Activated CD4-positive, alpha-beta T cell treated with anti-CD3 and anti-CD28 coated beads for 36 hours (primary cell): ENCODE measurements at regions not wholly inside any gene's neighbourhood (a gene's known extent, or its start where the extent isn't known, plus 50 kb on each side); places are given as distances from the start of the nearest gene placed in this dataset.
A peak's percentile ranks its signal among the peaks of the same experiment; 100 is the strongest.

Experiments used
- ATAC-seq: fragments of 200-7000 bp; cut with Tn5 transposase; one replicate; pipeline ENCODE4 v1.10.0; 2021; ENCODE audit warnings: mild to moderate bottlenecking, moderate library complexity
- CTCF ChIA-PET: fragments of 350-600 bp; sonication (Branson Sonifier 250); formaldehyde crosslinking; loops from one replicate; lab custom pipeline; 2021; ENCODE audit warnings: antibody characterized with exemption; lab: Charles Lee
- POLR2A ChIA-PET: fragments of 350-600 bp; sonication (Branson Sonifier 250); formaldehyde crosslinking; loops from one replicate; lab custom pipeline; 2021; ENCODE audit warnings: antibody characterized with exemption, inconsistent platforms; lab: Charles Lee
- DNase-seq: peaks from one replicate; pipeline ENCODE4 v3.0.0-alpha.2; 2020
- H3K27ac Mint-ChIP-seq: one replicate; pipeline ENCODE4 v1.8.0; 2021; ENCODE audit warnings: mixed read lengths
- H3K27me3 Mint-ChIP-seq: one replicate; pipeline ENCODE4 v1.8.0; 2021; ENCODE audit warnings: mixed read lengths
- H3K36me3 Mint-ChIP-seq: one replicate; pipeline ENCODE4 v1.8.0; 2021; ENCODE audit warnings: low read depth, mixed read lengths
- H3K4me1 Mint-ChIP-seq: one replicate; pipeline ENCODE4 v1.8.0; 2021; ENCODE audit warnings: mixed read lengths
- H3K4me3 Mint-ChIP-seq: one replicate; pipeline ENCODE4 v1.8.0; 2021; ENCODE audit warnings: mild to moderate bottlenecking, moderate library complexity, mixed read lengths
- H3K9me3 Mint-ChIP-seq: one replicate; pipeline ENCODE4 v1.8.0; 2021; ENCODE audit warnings: low read depth, mixed read lengths
- intact Hi-C, 2 experiments: fragments of 100-400 bp; cut with DNase I in 1 of 2; cut with micrococcal nuclease in 1 of 2; formaldehyde crosslinking; loops; one replicate each; pipeline versions ENCODE4 v1.14.2 to v1.15.1; 2022 to 2024; cut with DNase I, micrococcal nuclease

DNA sequence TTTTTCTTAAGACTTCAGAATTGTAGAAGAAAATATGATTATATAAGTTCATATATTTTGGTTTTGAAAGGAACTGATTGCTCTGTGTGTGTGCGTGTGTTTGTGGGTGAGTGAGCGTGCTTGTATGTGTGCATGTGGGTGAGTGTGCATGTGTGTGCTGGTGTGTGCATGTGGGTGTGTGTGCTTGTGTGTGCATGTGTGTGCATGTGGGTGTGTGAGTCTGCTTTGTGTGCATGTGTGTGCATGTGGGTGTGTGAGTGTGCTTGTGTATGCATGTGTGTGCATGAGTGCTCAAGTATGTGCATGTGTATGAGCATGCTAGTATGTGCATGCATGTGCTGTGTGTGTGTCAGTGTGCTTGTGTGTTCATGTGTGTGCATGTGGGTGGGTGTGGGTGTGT is 238.5 kb downstream of the CDC5L start:
- Mint-ChIP-seq H3K36me3 (no peaks in the 10 kb centered on the region), H3K4me1 (peaks cover 17% of the 10 kb centered on the region), H3K27ac (no peak overlapping the region), H3K27me3 (no peaks in the 10 kb centered on the region), H3K4me3 (no peak overlapping the region), H3K9me3 (no peaks in the 10 kb centered on the region)
- ChIA-PET POLR2A (no interaction called here), CTCF (no interaction called here)
- no peak for ATAC-seq
- intact Hi-C loops: loop anchor here in 1 of 2 experiments (10.0 kb wide), 1 partner anchor 151 kb away; no protein-coding TSS in a partner anchor
- DNase-seq: no peak

DNA sequence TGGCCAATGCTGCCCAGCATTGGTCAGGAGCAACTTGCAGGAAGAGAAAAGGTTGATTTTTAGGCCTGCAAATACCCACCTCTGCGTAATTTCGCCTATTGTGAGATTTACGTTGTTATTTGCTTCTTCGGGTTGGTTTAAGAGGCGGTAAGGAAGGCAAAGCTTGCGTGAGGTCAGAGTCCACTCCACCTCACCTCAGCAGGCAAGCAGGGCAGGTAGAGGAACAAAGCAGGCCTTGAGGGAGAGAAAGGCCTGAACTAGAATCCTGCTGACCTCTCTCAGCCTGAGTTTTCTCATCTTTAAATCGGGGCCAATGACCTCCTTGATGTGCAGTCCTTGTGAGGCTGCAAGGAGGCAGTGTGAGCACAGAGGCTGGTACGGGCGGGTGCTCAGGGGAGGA is 239.1 kb downstream of the CDC5L start:
- H3K9me3 Mint-ChIP-seq: no peaks in the 10 kb centered on the region
- H3K36me3 Mint-ChIP-seq: no peaks in the 10 kb centered on the region
- H3K27me3 Mint-ChIP-seq: no peaks in the 10 kb centered on the region
- H3K4me1 Mint-ChIP-seq: peaks cover 17% of the 10 kb centered on the region
- H3K4me3 Mint-ChIP-seq: no peak overlapping the region
- intact Hi-C loops: loop anchor here in 1 of 2 experiments (10.0 kb wide), 1 partner anchor 152 kb away; no protein-coding TSS in a partner anchor
- ATAC-seq: no peak
- ChIA-PET POLR2A (no interaction called here), CTCF (no interaction called here)
- no peak for DNase-seq
- H3K27ac Mint-ChIP-seq: no peak overlapping the region

DNA sequence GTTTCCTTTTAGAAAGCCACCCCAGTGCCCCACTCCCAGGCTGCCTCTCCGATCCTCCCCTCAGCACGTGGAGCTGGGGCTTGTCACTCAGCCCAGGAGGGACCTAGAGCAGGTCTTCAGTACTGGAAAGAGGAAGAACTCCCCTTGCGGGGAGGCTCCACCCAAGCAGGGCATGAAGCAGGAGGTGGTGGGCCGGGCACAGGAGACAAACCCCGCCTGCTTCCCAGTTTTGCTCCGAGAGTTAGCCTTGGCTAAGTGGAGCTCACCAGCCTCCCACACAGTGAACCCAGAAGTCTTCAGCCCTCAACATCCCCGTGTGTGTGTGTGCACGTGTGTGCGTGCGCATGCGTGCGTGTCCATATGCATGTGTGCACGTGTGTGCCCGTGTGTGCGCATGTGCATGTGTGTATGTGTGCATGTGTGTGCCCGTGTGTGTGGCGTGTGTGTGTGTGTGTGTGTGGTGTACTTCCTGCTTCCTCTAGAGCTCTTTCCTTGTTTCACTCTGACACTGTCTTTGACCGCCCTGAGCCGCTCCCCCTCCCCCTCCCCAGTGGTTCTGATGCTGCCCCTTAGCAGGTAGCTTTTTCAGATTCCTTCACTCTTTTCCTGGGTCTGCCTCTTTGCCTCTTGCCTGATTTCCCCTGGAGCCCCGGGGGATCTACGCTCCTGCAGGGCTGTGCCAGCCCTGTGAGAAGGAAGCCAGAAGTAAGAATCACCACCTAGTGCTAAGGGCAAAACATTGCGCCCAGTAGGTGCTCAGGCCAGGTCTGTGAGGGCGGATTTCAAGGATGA is 239.8 kb downstream of the CDC5L start:
- no peaks in the 10 kb centered on the region for H3K27me3 Mint-ChIP-seq
- H3K4me3 Mint-ChIP-seq: no peak overlapping the region
- peak overlapping the region; percentile 44 for H3K27ac Mint-ChIP-seq
- ATAC-seq (peak; percentile 63), DNase-seq (peak; percentile 43)
- no peaks in the 10 kb centered on the region for H3K9me3 Mint-ChIP-seq
- intact Hi-C loops: loop anchor here in 1 of 2 experiments (10.0 kb wide), 1 partner anchor 152 kb away; no protein-coding TSS in a partner anchor
- H3K36me3 Mint-ChIP-seq: no peaks in the 10 kb centered on the region
- peaks cover 17% of the 10 kb centered on the region for H3K4me1 Mint-ChIP-seq
- ChIA-PET POLR2A (no interaction called here), CTCF (no interaction called here)

DNA sequence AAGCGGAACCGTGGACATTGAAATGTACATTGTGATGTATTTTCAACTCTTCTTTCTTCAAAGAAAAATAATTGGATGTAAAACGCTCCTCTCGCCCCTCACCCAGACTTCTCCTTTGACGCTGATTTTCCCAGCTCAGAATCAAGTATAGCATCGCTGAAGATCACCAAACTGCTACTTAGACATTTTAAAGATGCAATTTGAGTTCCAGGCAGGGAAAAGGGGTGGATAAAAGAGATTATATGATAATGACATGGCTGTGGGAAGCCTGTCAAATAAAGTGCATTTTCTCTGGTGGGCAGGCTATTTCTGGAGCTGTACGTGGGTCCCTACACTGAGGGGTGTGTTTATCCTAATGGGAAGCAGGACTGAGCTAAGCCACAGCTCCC is 240.4 kb downstream of the CDC5L start:
- H3K4me3 Mint-ChIP-seq: no peak overlapping the region
- ATAC-seq (no peak), DNase-seq (no peak)
- intact Hi-C loops: loop anchor here in 1 of 2 experiments (10.0 kb wide), 1 partner anchor 153 kb away; no protein-coding TSS in a partner anchor
- peaks cover 17% of the 10 kb centered on the region for H3K4me1 Mint-ChIP-seq
- H3K27me3 Mint-ChIP-seq: no peaks in the 10 kb centered on the region
- POLR2A ChIA-PET: no interaction called here
- CTCF ChIA-PET: no interaction called here
- no peaks in the 10 kb centered on the region for H3K36me3 Mint-ChIP-seq
- H3K9me3 Mint-ChIP-seq: no peaks in the 10 kb centered on the region
- no peak overlapping the region for H3K27ac Mint-ChIP-seq

DNA sequence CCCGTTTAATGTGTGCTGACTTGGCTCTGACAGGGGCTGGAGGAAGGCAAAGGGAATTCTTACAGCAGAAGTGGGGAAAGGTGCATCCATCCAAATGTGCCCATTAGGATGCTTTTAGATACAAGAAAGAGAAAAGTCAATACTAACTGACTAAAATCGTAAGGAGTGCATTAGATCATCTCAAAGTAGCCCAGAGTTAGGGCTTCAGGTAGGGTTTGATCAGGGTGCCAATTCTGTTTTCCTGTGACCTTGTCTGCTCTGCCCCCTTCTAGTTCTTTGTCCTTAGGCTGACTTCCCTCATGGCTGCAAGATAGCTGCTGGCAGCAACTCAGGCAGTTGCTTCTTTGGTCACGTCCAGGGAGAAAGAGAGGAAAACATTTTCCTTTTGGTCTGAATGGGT is 240.8 kb downstream of the CDC5L start:
- peaks cover 17% of the 10 kb centered on the region for H3K4me1 Mint-ChIP-seq
- POLR2A ChIA-PET: no interaction called here
- intact Hi-C loops: loop anchor here in 1 of 2 experiments (10.0 kb wide), 1 partner anchor 154 kb away; no protein-coding TSS in a partner anchor

DNA sequence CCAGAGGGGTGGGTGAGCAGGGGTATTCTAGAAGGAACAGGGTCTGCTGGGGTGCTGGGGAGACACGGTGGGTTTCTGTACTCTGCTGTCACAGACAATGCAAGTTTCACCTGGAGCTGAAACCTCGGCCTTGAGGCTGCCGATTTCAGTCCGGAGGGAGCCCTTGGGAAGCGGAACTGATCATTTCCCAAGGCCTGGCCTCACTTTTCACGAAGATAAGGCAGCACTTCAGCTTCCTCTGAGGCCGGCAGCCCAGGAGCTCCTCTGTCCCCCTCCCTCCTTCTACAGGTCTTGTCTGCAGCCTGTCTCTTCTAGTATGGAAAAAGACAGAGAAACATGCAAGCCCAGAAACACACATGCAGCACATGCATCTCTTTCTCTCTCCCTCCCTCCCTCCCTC is 242.1 kb downstream of the CDC5L start:
- Mint-ChIP-seq H3K27ac (no peak overlapping the region), H3K4me3 (no peak overlapping the region), H3K36me3 (no peaks in the 10 kb centered on the region), H3K27me3 (peaks cover 4% of the 10 kb centered on the region), H3K9me3 (no peaks in the 10 kb centered on the region), H3K4me1 (peaks cover 17% of the 10 kb centered on the region)
- ATAC-seq (no peak), DNase-seq (no peak)
- CTCF ChIA-PET: interaction anchor here (0.8 to 2.0 kb wide), 3 partner anchors 16 to 38 kb away, joined by 3 to 11 read pairs (median 3); no protein-coding TSS in a partner anchor
- POLR2A ChIA-PET: no interaction called here
- intact Hi-C loops: loop anchor here in 1 of 2 experiments (10.0 kb wide), 1 partner anchor 155 kb away; no protein-coding TSS in a partner anchor

More for the DNA sequence above, 240.8 kb downstream of the CDC5L start:
- no peak overlapping the region for H3K4me3 Mint-ChIP-seq
- DNase-seq (no peak), ATAC-seq (no peak)
- H3K36me3 Mint-ChIP-seq: no peaks in the 10 kb centered on the region
- H3K9me3 Mint-ChIP-seq: no peaks in the 10 kb centered on the region
- H3K27ac Mint-ChIP-seq: no peak overlapping the region
- no peaks in the 10 kb centered on the region for H3K27me3 Mint-ChIP-seq
- CTCF ChIA-PET: no interaction called here

DNA sequence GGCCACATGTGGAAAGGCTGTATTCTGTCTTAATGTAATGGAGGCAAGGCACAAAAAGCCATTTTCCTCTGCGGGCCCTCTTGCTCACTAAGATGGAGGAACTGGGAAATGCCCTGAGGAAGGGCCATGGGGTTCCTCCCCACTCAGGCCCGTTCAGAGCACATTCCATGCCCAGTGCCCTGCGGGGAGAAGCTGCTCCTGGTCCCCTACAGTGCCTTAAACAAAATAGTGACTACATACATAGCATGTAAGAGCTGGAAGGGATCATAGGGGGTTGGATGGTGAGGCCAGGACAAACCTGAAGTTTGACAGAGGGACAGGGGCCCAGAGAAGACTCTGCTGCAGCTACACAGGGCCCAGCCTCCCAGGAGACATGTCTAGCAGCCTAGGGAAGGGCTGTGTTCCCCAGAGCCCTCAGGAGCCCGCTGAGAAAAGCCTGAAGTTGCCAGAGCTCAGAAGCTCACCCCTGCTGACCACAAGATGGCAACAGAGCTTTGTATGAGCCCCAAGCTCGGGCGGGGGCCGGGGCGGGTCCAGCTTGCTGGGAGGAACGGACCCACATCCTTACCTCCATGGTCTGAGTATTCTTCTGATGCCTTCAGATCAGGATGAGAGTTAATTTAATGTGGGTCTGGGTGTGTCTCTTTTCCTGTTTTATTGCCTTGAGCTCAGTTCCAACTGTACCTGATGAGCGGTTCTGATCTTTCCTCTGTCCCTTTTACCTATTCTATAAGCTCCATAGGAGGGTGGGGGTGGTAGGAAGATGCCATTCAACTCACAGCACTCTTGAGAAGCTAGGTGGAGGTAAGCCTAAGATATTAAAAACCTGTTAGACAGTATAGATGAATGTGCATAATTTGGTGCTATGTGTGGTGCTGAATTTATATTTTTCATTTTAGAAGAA is 242.9 kb downstream of the CDC5L start:
- peak; percentile 68 for DNase-seq
- peak; percentile 76 for ATAC-seq
- ChIA-PET POLR2A (interaction anchor here (0.6 kb wide), 1 partner anchor 839 kb away, joined by 3 read pairs; no protein-coding TSS in a partner anchor), CTCF (interaction anchor here (0.5 to 2.0 kb wide), 14 partner anchors 13 to 1292 kb away, joined by 3 to 11 read pairs (median 3); no protein-coding TSS in a partner anchor)
- no peak overlapping the region for H3K27ac Mint-ChIP-seq
- H3K4me3 Mint-ChIP-seq: no peak overlapping the region
- H3K9me3 Mint-ChIP-seq: no peaks in the 10 kb centered on the region
- H3K36me3 Mint-ChIP-seq: no peaks in the 10 kb centered on the region
- H3K4me1 Mint-ChIP-seq: peaks cover 17% of the 10 kb centered on the region
- H3K27me3 Mint-ChIP-seq: peaks cover 4% of the 10 kb centered on the region
- intact Hi-C loops: no loop called here

DNA sequence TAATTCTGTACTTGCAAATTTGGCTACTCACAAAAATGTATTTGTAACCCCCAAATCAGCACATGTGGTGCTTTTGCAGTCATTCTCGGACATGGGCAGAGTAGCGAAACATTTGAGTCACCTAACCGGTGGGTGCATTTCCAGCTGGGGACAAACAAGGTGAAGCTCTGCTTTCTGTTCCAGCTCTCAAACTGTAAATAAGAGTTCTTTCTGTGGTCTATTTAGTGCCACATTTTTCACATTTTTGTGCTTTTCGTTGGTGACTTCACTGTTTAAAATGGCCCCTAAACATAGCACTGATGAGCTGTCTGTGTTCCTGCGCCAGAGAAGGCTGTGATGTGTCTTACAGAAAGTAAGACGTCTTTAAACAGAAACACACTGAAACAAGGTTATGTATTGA is 244.5 kb downstream of the CDC5L start:
- Mint-ChIP-seq H3K4me3 (no peak overlapping the region), H3K27me3 (peaks cover 4% of the 10 kb centered on the region), H3K9me3 (no peaks in the 10 kb centered on the region), H3K4me1 (peaks cover 13% of the 10 kb centered on the region), H3K36me3 (no peaks in the 10 kb centered on the region), H3K27ac (no peak overlapping the region)
- no peak for DNase-seq
- intact Hi-C loops: no loop called here
- CTCF ChIA-PET: interaction anchor here (0.7 to 2.0 kb wide), 3 partner anchors 18 to 1083 kb away, joined by 3 to 5 read pairs (median 5); no protein-coding TSS in a partner anchor
- POLR2A ChIA-PET: no interaction called here
- ATAC-seq: no peak

DNA sequence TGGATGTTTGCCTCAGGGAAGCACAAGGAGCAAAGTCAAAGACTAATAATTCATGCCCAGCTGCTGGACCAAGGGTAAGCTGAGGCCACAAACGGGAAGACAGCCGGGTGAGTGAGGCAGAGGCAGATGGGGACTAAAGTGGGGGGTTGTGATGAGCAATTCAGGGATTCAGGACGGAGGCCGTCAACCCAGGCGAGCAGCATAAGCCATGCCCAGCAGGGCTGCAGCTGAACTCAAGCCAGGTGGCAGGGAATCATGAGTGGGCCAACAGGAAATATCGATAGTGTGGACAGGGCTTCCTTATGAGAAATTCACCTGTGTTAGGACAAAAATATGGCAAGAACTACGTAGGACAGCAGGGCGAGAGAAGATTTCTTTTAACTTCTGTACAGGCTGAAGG is 246.8 kb downstream of the CDC5L start:
- ATAC-seq: no peak
- intact Hi-C loops: no loop called here
- H3K36me3 Mint-ChIP-seq: no peaks in the 10 kb centered on the region
- no peak overlapping the region for H3K4me3 Mint-ChIP-seq
- no peaks in the 10 kb centered on the region for H3K9me3 Mint-ChIP-seq
- H3K27ac Mint-ChIP-seq: no peak overlapping the region
- CTCF ChIA-PET: interaction anchor here (1.3 kb wide), 1 partner anchor 159 kb away, joined by 5 read pairs; no protein-coding TSS in a partner anchor
- H3K4me1 Mint-ChIP-seq: peaks cover 6% of the 10 kb centered on the region
- POLR2A ChIA-PET: no interaction called here
- peaks cover 4% of the 10 kb centered on the region for H3K27me3 Mint-ChIP-seq
- DNase-seq: no peak

DNA sequence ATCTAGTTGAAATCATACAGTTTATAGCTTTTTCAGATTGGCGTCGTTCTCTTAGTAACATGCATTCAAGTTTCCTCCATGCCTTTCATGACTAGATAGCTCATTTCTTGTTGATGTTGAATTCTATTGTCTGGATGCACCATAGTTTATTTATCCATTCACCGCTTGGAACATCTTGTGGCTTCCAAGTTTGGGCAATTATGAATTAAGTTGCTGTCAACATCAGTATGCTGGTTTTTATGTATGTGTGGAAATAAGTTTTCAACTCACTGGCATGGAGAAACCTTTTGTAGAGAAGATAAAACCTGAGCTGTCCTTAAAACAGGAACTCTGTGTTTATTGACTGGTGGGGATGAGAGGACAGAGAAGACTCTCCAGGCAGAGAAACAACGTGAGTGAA is 248.0 kb downstream of the CDC5L start:
- H3K27me3 Mint-ChIP-seq: peaks cover 4% of the 10 kb centered on the region
- peaks cover 7% of the 10 kb centered on the region for H3K4me1 Mint-ChIP-seq
- ChIA-PET POLR2A (no interaction called here), CTCF (no interaction called here)
- no peak for ATAC-seq
- no peak overlapping the region for H3K4me3 Mint-ChIP-seq
- H3K27ac Mint-ChIP-seq: no peak overlapping the region
- DNase-seq: no peak
- no peaks in the 10 kb centered on the region for H3K9me3 Mint-ChIP-seq
- H3K36me3 Mint-ChIP-seq: no peaks in the 10 kb centered on the region
- intact Hi-C loops: no loop called here

DNA sequence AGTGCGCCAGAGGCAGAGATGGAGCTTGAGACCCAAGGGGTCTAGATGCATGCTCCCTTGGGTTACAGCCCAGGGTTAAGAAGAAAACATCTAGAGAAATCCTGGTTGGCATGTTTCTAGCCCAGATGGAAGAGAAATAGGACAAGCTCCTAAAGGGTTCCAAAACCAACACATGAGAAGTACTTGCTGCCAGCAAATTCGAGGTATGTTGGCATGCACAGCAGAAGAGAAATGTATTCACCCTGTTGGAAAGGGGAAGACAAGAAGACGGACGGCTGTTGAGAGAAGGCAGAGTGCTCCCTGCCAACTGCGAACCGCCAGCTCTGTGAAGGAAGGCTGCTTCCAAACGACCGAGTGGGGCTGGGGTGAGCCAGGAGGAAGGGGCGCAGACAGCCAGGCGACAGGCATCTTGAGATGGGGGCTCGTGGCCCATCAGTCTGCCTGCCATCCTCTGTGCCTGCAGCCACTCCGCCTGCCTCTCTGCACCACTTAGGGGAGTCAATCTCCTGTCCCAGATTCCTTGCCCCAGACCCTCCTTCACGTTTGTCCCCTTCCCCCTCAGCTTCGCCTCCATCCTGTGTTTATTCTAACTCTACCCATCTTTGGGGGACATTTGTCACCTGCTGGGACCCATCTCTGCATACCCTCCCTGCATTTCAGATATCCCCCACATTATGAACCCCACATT is 249.2 kb downstream of the CDC5L start:
- no peak overlapping the region for H3K27ac Mint-ChIP-seq
- no peak for ATAC-seq

More for the DNA sequence above, 249.2 kb downstream of the CDC5L start:
- DNase-seq: no peak
- CTCF ChIA-PET: interaction anchor here (0.6 kb wide), 1 partner anchor 1172 kb away, joined by 3 read pairs; no protein-coding TSS in a partner anchor
- Mint-ChIP-seq H3K4me3 (no peak overlapping the region), H3K9me3 (no peaks in the 10 kb centered on the region), H3K27me3 (peaks cover 4% of the 10 kb centered on the region), H3K36me3 (no peaks in the 10 kb centered on the region), H3K4me1 (peaks cover 16% of the 10 kb centered on the region)
- POLR2A ChIA-PET: no interaction called here
- intact Hi-C loops: no loop called here
